A549 (cell line): ENCODE measurements at regions not wholly inside any gene's neighbourhood (a gene's known extent, or its start where the extent isn't known, plus 50 kb on each side); places are given as distances from the start of the nearest gene placed in this dataset.

Experiments
- CTCF ChIP-seq: fragments of >200 bp; sonication (Bioruptor Twin); formaldehyde crosslinking; IDR thresholded peaks from 3 replicates; pipeline ENCODE4 v1.5.1; 2016
- EHF ChIP-seq: fragments of 250-450 bp; sonication (Bioruptor Pico); IDR thresholded peaks from 2 replicates; pipeline ENCODE4 v1.5.0; 2020; ENCODE audit warnings: mild to moderate bottlenecking
- JUNB ChIP-seq: fragments of >200 bp; sonication (Bioruptor Twin); formaldehyde crosslinking; IDR thresholded peaks from 2 replicates; pipeline ENCODE4 v1.6.1; 2016
- MAX ChIP-seq: IDR thresholded peaks from 2 replicates; pipeline ENCODE4 v1.6.1; 2012
- POLR2A ChIP-seq: IDR thresholded peaks from 2 replicates; pipeline ENCODE4 v1.6.1; 2012; ENCODE audit warnings: mild to moderate bottlenecking, low read length
- RNF2 ChIP-seq: fragments of 200-600 bp; sonication (generic); IDR thresholded peaks from 2 replicates; pipeline ENCODE4 v1.6.1; 2016; ENCODE audit warnings: low read depth, mild to moderate bottlenecking, antibody characterized with exemption, moderate library complexity, borderline replicate concordance

- no peak for TF ChIP-seq MAX
- no peak for TF ChIP-seq POLR2A
- no peak for TF ChIP-seq CTCF
- TF ChIP-seq JUNB = no peak
- TF ChIP-seq RNF2 = no peak
- TF ChIP-seq EHF = no peak
These were observed 534.6 kb downstream of the TFEC start for GRCh38 chr7:115496006-115496405.
